A673 (cell line): ENCODE measurements at regions not wholly inside any gene's neighbourhood (a gene's known extent, or its start where the extent isn't known, plus 50 kb on each side); places are given as distances from the start of the nearest gene placed in this dataset.
"Not testable (repeated sequence)": the region's sequence is repeated elsewhere in the genome, so short reads cannot be mapped to it uniquely, and the experiment has no call there.

ENCODE experiments used
- BruUV-seq: library from RNA; stranded (reverse); fragments of 400-500 nt; replicated peaks from 2 replicates; lab custom pipeline; 2021; lab: Mats Ljungman, UMichigan
- CTCF ChIA-PET: fragments of 300-600 bp; sonication (Branson Sonifier 250); formaldehyde crosslinking; loops from one replicate; lab custom pipeline; 2022; ENCODE audit warnings: antibody characterized with exemption; lab: Charles Lee
- POLR2A ChIA-PET: fragments of 300-600 bp; sonication (Branson Sonifier 250); formaldehyde crosslinking; loops from one replicate; lab custom pipeline; 2022; ENCODE audit warnings: antibody characterized with exemption; ENCODE audit not compliant: low non-redundant PET; lab: Charles Lee
- DNase-seq: peaks from one replicate; pipeline ENCODE4 v3.0.0-alpha.2; 2015; ENCODE audit warnings: low spot score
- H3K27ac ChIP-seq: fragments of 200-600 bp; sonication (generic); 2 replicates; pipeline ENCODE4 v1.5.1; 2016; ENCODE audit warnings: mixed run types, low read depth, mild to moderate bottlenecking, mixed read lengths, antibody characterized with exemption, low read length; ENCODE audit not compliant: poor library complexity, severe bottlenecking
- H3K27me3 ChIP-seq: fragments of 200-600 bp; sonication (generic); replicated peaks from 2 replicates; pipeline ENCODE4 v1.6.1; 2017; ENCODE audit warnings: mixed run types, low read depth, mild to moderate bottlenecking, mixed read lengths, antibody characterized with exemption, low read length; ENCODE audit not compliant: insufficient read depth, poor library complexity
- H3K36me3 ChIP-seq: fragments of 200-600 bp; sonication (generic); 2 replicates; pipeline ENCODE4 v1.6.1; 2016; ENCODE audit warnings: mixed run types, mild to moderate bottlenecking, mixed read lengths, antibody characterized with exemption, low read length; ENCODE audit not compliant: insufficient read depth, poor library complexity, severe bottlenecking
- H3K4me1 ChIP-seq: fragments of 200-600 bp; sonication (generic); 2 replicates; pipeline ENCODE4 v1.6.1; 2017; ENCODE audit warnings: mixed run types, mild to moderate bottlenecking, mixed read lengths, antibody characterized with exemption, low read length; ENCODE audit not compliant: insufficient read depth, poor library complexity, severe bottlenecking
- H3K4me3 ChIP-seq: fragments of 200-600 bp; sonication (generic); 2 replicates; pipeline ENCODE4 v1.5.1; 2016; ENCODE audit warnings: low read depth, mixed run types, mild to moderate bottlenecking, mixed read lengths, low read length; ENCODE audit not compliant: poor library complexity, severe bottlenecking
- H3K9me3 ChIP-seq: fragments of 200-600 bp; sonication (generic); 2 replicates; pipeline ENCODE4 v1.6.1; 2016; ENCODE audit warnings: mixed run types, low read depth, mild to moderate bottlenecking, mixed read lengths, antibody characterized with exemption, low read length; ENCODE audit not compliant: poor library complexity, severe bottlenecking
- CTCF ChIP-seq: fragments of 300-800, 200-600 bp; sonication (generic); conservative IDR thresholded peaks from 2 replicates; pipeline ENCODE4 v1.5.1; 2017; ENCODE audit warnings: low read depth, mild to moderate bottlenecking, antibody characterized with exemption, low read length, moderate library complexity, mixed read lengths
- EZH2 ChIP-seq: fragments of 200-600 bp; sonication (generic); IDR thresholded peaks from 2 replicates; pipeline ENCODE4 v1.6.1; 2017; ENCODE audit warnings: borderline replicate concordance, low read depth, mild to moderate bottlenecking, mixed read lengths, antibody characterized with exemption, low read length; ENCODE audit not compliant: poor library complexity, severe bottlenecking
- intact Hi-C: fragments of 100-400 bp; cut with micrococcal nuclease; formaldehyde crosslinking; loops from one replicate; pipeline ENCODE4 v1.10.0; 2022; ENCODE audit not compliant: unreplicated experiment

- CTCF ChIA-PET, result no interaction called here
- no peak for TF ChIP-seq EZH2
- no peak for TF ChIP-seq CTCF
- POLR2A ChIA-PET, result no interaction called here
- BruUV-seq, result no TSS peak
- H3K4me1 ChIP-seq, result peaks cover 12% of the 10 kb centered on the region
- DNase-seq, result peak; percentile 26
- peak overlapping the region; percentile 14 for H3K27ac ChIP-seq
- intact Hi-C loops, result no loop called here
- H3K9me3 ChIP-seq, result no peaks in the 10 kb centered on the region
- H3K36me3 ChIP-seq, result no peaks in the 10 kb centered on the region
- H3K4me3 ChIP-seq, result no peak overlapping the region
- H3K27me3 ChIP-seq, result no peaks in the 10 kb centered on the region
Measured at GRCh38 chr3:191915712-191916111, 454.7 kb downstream of the PYDC2 start.

- Histone ChIP-seq H3K36me3 (no peaks in the 10 kb centered on the region), H3K4me3 (no peak overlapping the region), H3K9me3 (no peaks in the 10 kb centered on the region), H3K27me3 (no peaks in the 10 kb centered on the region), H3K27ac (no peak overlapping the region), H3K4me1 (peaks cover 12% of the 10 kb centered on the region)
- ChIA-PET CTCF (no interaction called here), POLR2A (no interaction called here)
- TF ChIP-seq CTCF (no peak), EZH2 (no peak)
- BruUV-seq, result no TSS peak
- peak; percentile 4 for DNase-seq
- intact Hi-C loops, result no loop called here
Measured at GRCh38 chr3:191919491-191920026, 458.6 kb downstream of the PYDC2 start.

GRCh38 chr3:191922570-191922969, 461.6 kb downstream of the PYDC2 start:
- H3K9me3 ChIP-seq, result no peaks in the 10 kb centered on the region
- no peak overlapping the region for H3K27ac ChIP-seq
- intact Hi-C loops, result no loop called here
- no peak for TF ChIP-seq CTCF
- no peaks in the 10 kb centered on the region for H3K36me3 ChIP-seq
- POLR2A ChIA-PET, result no interaction called here
- H3K4me3 ChIP-seq, result no peak overlapping the region
- H3K27me3 ChIP-seq, result no peaks in the 10 kb centered on the region
- H3K4me1 ChIP-seq, result no peaks in the 10 kb centered on the region
- BruUV-seq, result no TSS peak
- CTCF ChIA-PET, result no interaction called here
- DNase-seq, result no peak

- H3K27ac ChIP-seq, intact Hi-C loops, H3K27me3 ChIP-seq, H3K9me3 ChIP-seq, POLR2A ChIA-PET, CTCF ChIA-PET, H3K4me3 ChIP-seq, DNase-seq, BruUV-seq, H3K36me3 ChIP-seq, H3K4me1 ChIP-seq: not testable (repeated sequence)
Measured at GRCh38 chr3:191927183-191927817, 466.3 kb downstream of the PYDC2 start.

GRCh38 chr3:191927998-191928397, 467.0 kb downstream of the PYDC2 start:
- H3K4me1 ChIP-seq, BruUV-seq, CTCF ChIA-PET, H3K9me3 ChIP-seq, H3K27ac ChIP-seq, intact Hi-C loops, POLR2A ChIA-PET, H3K4me3 ChIP-seq, DNase-seq, H3K27me3 ChIP-seq, H3K36me3 ChIP-seq: not testable (repeated sequence)
